GM18858 (cell line): ENCODE measurements at regions not wholly inside any gene's neighbourhood (a gene's known extent, or its start where the extent isn't known, plus 50 kb on each side); places are given as distances from the start of the nearest gene placed in this dataset.

Source experiments
- ATAC-seq: cut with Tn5 transposase; IDR thresholded peaks from one replicate; pipeline ENCODE4 v1.9.1; 2021; ENCODE audit not compliant: unreplicated experiment

GRCh38 chr12:32043928-32044549, 62.6 kb upstream of the BICD1 start:
- ATAC-seq, result no peak

- no peak for ATAC-seq
These were observed 59.1 kb upstream of the BICD1 start for GRCh38 chr12:32047357-32048212.

- ATAC-seq, result no peak
These were observed 57.9 kb upstream of the BICD1 start for GRCh38 chr12:32048791-32049190.

GRCh38 chr12:32049956-32050355, 56.7 kb upstream of the BICD1 start:
- no peak for ATAC-seq

GRCh38 chr12:32051511-32052211, 55.0 kb upstream of the BICD1 start:
- ATAC-seq, result no peak

- no peak for ATAC-seq
These were observed 54.4 kb upstream of the BICD1 start for GRCh38 chr12:32052212-32052713.

GRCh38 chr12:32053881-32054624, 52.6 kb upstream of the BICD1 start:
- no peak for ATAC-seq
